ENCODE measurements at regions not wholly inside any gene's neighbourhood (a gene's known extent, or its start where the extent isn't known, plus 50 kb on each side); places are given as distances from the start of the nearest gene placed in this dataset.

DNA sequence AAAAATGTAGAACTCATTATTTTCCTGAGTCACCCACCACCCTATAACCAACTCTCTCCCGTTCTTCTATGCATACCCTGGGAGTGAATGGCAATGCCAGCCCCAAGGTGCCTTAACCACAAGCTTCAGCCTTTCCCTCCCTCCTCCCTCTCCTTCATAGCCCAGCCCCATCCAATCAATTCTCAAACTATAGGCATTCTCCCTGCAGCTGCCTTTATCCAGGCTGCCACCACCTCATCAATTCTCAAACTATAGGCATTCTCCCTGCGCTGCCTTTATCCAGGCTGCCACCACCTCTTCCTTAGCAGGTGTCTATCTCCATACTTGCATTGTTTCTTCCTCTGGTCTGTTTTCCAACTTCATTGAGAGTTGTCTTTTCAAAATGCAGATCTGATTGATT is 77.1 kb downstream of the PLEKHG1 start:
- TF ChIP-seq, protein P1, sequence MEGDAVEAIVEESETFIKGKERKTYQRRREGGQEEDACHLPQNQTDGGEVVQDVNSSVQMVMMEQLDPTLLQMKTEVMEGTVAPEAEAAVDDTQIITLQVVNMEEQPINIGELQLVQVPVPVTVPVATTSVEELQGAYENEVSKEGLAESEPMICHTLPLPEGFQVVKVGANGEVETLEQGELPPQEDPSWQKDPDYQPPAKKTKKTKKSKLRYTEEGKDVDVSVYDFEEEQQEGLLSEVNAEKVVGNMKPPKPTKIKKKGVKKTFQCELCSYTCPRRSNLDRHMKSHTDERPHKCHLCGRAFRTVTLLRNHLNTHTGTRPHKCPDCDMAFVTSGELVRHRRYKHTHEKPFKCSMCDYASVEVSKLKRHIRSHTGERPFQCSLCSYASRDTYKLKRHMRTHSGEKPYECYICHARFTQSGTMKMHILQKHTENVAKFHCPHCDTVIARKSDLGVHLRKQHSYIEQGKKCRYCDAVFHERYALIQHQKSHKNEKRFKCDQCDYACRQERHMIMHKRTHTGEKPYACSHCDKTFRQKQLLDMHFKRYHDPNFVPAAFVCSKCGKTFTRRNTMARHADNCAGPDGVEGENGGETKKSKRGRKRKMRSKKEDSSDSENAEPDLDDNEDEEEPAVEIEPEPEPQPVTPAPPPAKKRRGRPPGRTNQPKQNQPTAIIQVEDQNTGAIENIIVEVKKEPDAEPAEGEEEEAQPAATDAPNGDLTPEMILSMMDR (IDR thresholded peaks at IDR 0.05; ENCODE audit: insufficient read depth, low read depth, low read length), result no peak
- no peak for TF ChIP-seq EZH2 (IDR thresholded peaks at IDR 0.05; ENCODE audit: insufficient read depth, low read length)
- no peaks in the 10 kb centered on the region for H3K9me3 Mint-ChIP-seq (ENCODE audit: unreplicated experiment)

DNA sequence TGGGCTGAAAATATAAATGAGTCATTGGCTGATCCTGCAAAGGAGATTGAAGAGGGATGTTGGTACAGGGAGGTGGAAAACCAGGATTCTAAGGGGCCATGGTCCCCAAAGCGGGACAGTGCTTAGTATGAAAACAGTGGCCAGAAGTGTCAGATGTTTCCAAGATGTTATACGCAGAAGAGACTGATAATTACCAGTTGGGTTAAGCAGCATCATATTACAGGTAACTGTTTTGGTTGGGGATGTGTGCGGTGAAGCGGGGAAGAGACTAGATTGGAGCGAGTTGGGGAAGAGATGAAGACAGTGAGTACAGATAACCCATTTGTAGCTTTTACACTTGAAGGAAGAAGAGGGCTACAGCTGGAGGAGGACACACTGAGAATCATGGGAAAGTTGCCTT is 80.8 kb downstream of the PLEKHG1 start:
- Mint-ChIP-seq H3K4me1 (ENCODE audit: low read depth, unreplicated experiment) (no peaks in the 10 kb centered on the region), H3K4me3 (ENCODE audit: unreplicated experiment) (no peak overlapping the region), H3K9me3 (ENCODE audit: unreplicated experiment) (no peaks in the 10 kb centered on the region), H3K36me3 (ENCODE audit: low read depth, unreplicated experiment) (peaks cover 10% of the 10 kb centered on the region), H3K27me3 (ENCODE audit: low read depth, unreplicated experiment) (no peaks in the 10 kb centered on the region), H3K27ac (ENCODE audit: unreplicated experiment) (no peak overlapping the region)
- no peaks in the 10 kb centered on the region for H4K20me1 ChIP-seq (ENCODE audit: insufficient read depth, low read length)
- H3K4me2 ChIP-seq (ENCODE audit: low read length), result no peak overlapping the region
- no peaks in the 10 kb centered on the region for H3K27me3 ChIP-seq (ENCODE audit: insufficient read depth, low read length)
- no peak overlapping the region for H3K9ac ChIP-seq (ENCODE audit: low read length)
- H3K4me1 ChIP-seq (ENCODE audit: insufficient read depth, low read length), result no peaks in the 10 kb centered on the region
- H2AFZ ChIP-seq (ENCODE audit: low read depth, low read length), result no peak overlapping the region
- H3K4me3 ChIP-seq (ENCODE audit: insufficient read depth, low read depth, low read length), result no peak overlapping the region
- H3K79me2 ChIP-seq (ENCODE audit: insufficient read depth, low read length), result no peaks in the 10 kb centered on the region
- no peaks in the 10 kb centered on the region for H3K9me3 ChIP-seq (ENCODE audit: insufficient read depth, low read depth, low read length)
- FAIRE-seq, result no peak
- H3K36me3 ChIP-seq (ENCODE audit: insufficient read depth, low read length), result no peaks in the 10 kb centered on the region
- DNase-seq (ENCODE audit: low read depth), result no peak
- TF ChIP-seq, protein P1 (IDR thresholded peaks at IDR 0.05; ENCODE audit: insufficient read depth, low read depth, low read length), result no peak
- no peak for TF ChIP-seq EZH2 (IDR thresholded peaks at IDR 0.05; ENCODE audit: insufficient read depth, low read length)
- no peak overlapping the region for H3K27ac ChIP-seq (ENCODE audit: low read depth, low read length)

More for the DNA sequence above, 77.1 kb downstream of the PLEKHG1 start:
- DNase-seq (ENCODE audit: low read depth) (no peak), FAIRE-seq (no peak)
- Histone ChIP-seq H3K9me3 (ENCODE audit: insufficient read depth, low read depth, low read length) (no peaks in the 10 kb centered on the region), H3K27ac (ENCODE audit: low read depth, low read length) (no peak overlapping the region), H3K36me3 (ENCODE audit: insufficient read depth, low read length) (no peaks in the 10 kb centered on the region), H3K27me3 (ENCODE audit: insufficient read depth, low read length) (no peaks in the 10 kb centered on the region), H3K4me2 (ENCODE audit: low read length) (no peak overlapping the region), H2AFZ (ENCODE audit: low read depth, low read length) (no peak overlapping the region), H3K4me3 (ENCODE audit: insufficient read depth, low read depth, low read length) (no peak overlapping the region), H3K9ac (ENCODE audit: low read length) (no peak overlapping the region), H4K20me1 (ENCODE audit: insufficient read depth, low read length) (no peaks in the 10 kb centered on the region), H3K4me1 (ENCODE audit: insufficient read depth, low read length) (no peaks in the 10 kb centered on the region), H3K79me2 (ENCODE audit: insufficient read depth, low read length) (no peaks in the 10 kb centered on the region)
- Mint-ChIP-seq H3K27me3 (ENCODE audit: low read depth, unreplicated experiment) (no peaks in the 10 kb centered on the region), H3K27ac (ENCODE audit: unreplicated experiment) (no peak overlapping the region), H3K36me3 (ENCODE audit: low read depth, unreplicated experiment) (no peaks in the 10 kb centered on the region), H3K4me1 (ENCODE audit: low read depth, unreplicated experiment) (peaks cover 3% of the 10 kb centered on the region), H3K4me3 (ENCODE audit: unreplicated experiment) (no peak overlapping the region)

DNA sequence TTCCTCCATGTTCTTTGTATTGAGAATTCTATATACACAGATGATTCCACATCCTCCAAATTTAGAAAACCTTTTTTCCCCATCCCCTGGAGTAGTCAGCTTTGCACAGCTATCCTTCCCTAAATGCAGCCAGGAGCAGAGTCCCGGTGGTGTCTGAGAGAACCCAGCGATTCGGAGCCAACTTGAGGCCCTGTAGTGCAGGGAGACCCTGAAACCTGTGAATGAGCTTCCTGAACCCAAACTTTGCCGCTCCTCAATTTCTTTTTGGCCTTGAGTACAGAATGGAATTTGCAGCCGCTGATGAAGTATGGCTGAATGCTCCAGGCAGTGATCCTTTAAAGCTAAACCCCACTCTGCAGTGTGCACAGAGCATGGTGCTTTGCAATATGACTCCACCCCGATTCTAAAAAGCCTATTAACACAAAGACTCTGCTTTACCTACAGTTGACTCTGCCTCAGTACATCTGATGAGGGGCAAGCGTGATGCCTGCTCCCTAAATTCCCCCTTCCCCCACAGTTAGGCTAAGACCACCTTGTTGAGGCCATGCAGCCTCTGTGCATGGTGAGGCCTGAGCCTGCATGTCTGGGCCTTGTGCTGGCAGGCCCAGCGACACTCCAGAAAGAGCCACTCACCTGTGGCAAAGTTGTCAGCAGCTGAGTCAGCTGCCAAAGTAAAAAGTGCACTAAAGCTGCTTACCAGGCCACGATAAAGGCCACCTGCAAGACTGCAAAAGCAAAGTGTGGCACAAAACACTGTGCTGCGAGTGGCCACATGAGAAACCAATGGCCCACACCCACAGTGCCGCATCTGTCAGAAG is 82.1 kb downstream of the PLEKHG1 start:
- no peak for TF ChIP-seq EZH2 (IDR thresholded peaks at IDR 0.05; ENCODE audit: insufficient read depth, low read length)
- TF ChIP-seq, protein P1 (IDR thresholded peaks at IDR 0.05; ENCODE audit: insufficient read depth, low read depth, low read length), result no peak

More for the DNA sequence above, 82.1 kb downstream of the PLEKHG1 start:
- FAIRE-seq, result no peak
- H4K20me1 ChIP-seq (ENCODE audit: insufficient read depth, low read length), result no peaks in the 10 kb centered on the region
- no peak overlapping the region for H3K9ac ChIP-seq (ENCODE audit: low read length)
- Mint-ChIP-seq H3K27ac (ENCODE audit: unreplicated experiment) (no peak overlapping the region), H3K9me3 (ENCODE audit: unreplicated experiment) (no peaks in the 10 kb centered on the region), H3K4me1 (ENCODE audit: low read depth, unreplicated experiment) (no peaks in the 10 kb centered on the region), H3K36me3 (ENCODE audit: low read depth, unreplicated experiment) (peaks cover 10% of the 10 kb centered on the region), H3K27me3 (ENCODE audit: low read depth, unreplicated experiment) (no peaks in the 10 kb centered on the region), H3K4me3 (ENCODE audit: unreplicated experiment) (no peak overlapping the region)
- no peak overlapping the region for H2AFZ ChIP-seq (ENCODE audit: low read depth, low read length)
- no peaks in the 10 kb centered on the region for H3K79me2 ChIP-seq (ENCODE audit: insufficient read depth, low read length)
- no peaks in the 10 kb centered on the region for H3K4me1 ChIP-seq (ENCODE audit: insufficient read depth, low read length)
- H3K27ac ChIP-seq (ENCODE audit: low read depth, low read length), result no peak overlapping the region
- H3K9me3 ChIP-seq (ENCODE audit: insufficient read depth, low read depth, low read length), result no peaks in the 10 kb centered on the region
- no peaks in the 10 kb centered on the region for H3K36me3 ChIP-seq (ENCODE audit: insufficient read depth, low read length)
- H3K4me3 ChIP-seq (ENCODE audit: insufficient read depth, low read depth, low read length), result no peak overlapping the region
- DNase-seq (ENCODE audit: low read depth), result no peak
- no peak overlapping the region for H3K4me2 ChIP-seq (ENCODE audit: low read length)
- no peaks in the 10 kb centered on the region for H3K27me3 ChIP-seq (ENCODE audit: insufficient read depth, low read length)
